Dermis microvascular lymphatic vessel endothelial cell (primary cell): ENCODE measurements at regions not wholly inside any gene's neighbourhood (a gene's known extent, or its start where the extent isn't known, plus 50 kb on each side); places are given as distances from the start of the nearest gene placed in this dataset.

Source experiments
- DNase-seq, 2 donors: peaks; one replicate each; pipeline versions ENCODE4 v3.0.0 to v3.0.0-alpha.2; 2010; ENCODE audit warnings: low read depth in 2 of 2

DNA sequence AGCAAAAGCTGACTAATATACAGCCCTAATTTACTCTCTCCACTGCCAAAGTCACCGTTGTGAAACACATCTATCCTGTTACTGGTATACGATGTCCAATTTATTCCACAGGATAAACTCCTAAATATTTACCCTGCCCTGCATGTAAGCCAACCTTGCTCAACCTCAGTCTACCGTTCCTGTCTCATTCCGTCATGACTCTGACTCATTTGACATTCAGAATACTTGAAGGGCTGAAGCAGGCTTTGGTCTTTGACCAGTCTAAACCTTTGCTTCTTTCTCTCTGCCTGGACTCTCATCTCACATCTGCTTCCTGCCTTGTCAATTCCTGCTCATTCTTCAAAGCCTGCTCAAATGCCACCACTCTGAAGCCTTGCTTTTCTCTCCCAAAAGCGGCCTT is 157.5 kb downstream of the SCP2D1 start:
- DNase-seq = no peak

DNA sequence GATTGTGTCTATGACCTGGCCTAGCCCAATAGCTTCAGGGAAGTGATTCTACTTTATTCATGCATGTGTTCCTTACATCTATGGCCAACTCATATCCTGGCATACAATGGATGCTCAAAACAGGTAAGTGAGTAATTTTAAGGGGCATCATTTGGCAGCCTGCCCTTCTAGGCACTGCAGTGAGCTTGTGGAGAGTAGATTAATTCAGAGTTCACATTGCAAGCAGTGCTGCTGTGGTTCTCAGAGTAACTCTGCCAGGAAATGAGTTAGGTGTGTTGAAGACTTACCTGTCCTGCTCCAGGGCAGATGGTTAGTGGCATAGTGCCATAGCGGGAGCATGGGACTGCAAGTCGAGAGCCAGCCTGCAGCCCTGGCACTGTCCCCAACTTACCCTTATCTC is 158.0 kb downstream of the SCP2D1 start:
- DNase-seq = no peak

DNA sequence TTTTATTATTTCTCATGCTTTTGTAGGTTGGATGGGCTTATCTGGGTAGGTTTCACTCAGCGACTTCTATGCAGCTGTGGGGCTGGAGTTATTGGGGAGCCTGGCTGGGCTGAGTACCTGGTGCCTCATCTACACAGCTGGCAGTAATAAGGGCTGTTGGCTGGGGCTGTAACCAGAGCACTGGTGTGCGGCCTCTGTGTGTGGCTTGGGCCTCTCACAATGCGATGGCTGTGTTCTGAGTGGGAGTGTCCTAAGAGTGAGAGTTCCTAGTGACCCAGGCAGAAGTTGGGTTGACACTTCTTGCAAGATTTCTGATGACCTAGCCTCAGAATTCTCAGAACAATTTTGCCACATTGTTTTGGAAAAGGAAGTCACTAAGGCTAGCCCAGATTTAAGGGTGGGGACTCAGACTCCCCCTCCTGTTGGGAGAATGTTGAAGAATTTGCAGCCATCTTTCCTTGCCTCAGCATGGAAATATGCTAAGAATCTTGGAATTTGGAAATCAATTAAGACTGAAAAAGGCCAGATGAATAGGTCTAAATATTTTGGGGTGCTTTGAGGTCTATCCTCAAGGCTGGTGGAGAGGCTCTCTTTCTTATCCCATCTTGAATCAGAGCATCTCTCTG is 158.8 kb downstream of the SCP2D1 start:
- DNase-seq = no peak

DNA sequence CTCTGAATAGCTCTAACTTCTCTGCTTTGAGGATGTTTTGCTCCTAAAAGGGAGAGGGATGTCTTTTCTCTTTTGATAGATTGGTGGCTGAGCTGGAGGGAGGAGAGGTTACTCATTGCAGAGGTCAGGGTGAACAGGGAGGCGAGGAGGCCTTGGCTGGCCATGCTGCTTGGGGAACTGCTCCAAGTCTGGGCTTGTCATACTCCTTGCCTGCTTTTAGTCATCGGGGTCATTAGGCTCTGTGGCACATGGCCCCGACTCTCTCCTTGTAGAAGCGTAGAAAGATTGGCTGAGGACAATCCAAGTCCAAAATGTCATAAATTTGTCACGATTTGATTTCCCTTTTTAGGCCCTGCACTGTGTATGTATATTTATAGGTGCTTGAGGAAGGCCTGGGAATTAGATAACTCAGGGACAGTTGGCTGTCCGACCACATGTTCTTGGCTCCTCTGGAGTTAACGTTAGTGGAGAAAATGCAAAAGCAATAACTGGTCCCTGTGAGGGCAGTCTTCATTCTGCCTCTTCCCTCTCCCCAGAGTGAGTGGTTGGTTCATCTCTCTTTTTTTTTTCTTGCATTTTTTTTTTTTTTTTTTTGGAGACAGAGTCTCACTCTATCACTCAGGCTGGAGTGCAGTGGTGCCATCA is 160.1 kb downstream of the SCP2D1 start:
- no peak for DNase-seq

DNA sequence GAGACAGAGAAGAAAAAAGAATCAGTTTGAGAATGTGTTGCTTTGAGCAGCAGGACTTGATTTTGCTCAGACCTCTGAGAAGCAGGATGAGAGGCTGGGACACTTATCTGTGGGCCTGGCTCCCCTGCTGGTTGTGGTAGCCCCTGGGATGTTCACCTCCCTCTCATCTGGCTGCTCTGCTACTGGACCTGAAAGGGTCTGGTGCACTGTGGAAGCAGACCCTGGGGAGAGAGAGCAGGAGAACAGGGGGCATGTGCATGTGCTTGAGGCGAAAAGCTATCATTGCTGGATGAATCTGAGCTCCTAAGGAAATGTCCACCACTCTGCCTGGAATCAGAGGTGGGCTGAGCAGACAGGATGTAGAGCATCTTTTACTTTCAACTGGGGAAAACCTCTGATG is 161.1 kb downstream of the SCP2D1 start:
- DNase-seq = no peak

DNA sequence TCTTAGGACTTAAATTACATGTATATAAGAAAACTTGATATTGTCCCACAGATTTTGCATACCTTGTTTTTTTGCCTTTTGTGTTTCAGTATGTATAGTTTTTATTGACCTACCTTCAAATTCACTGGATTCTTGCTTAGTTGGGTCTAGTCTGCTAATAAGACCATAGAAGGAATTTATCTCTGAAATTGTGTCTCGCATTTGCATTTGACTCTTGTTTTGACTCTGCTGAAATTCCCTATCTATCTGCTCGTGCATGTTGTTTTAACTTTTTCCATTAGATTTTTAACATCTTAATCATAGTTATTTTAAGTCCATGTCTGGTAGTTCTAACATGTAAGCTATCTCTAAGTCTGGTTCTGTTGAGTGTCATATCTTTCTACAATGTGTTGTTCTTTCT is 163.9 kb downstream of the SCP2D1 start:
- no peak for DNase-seq

DNA sequence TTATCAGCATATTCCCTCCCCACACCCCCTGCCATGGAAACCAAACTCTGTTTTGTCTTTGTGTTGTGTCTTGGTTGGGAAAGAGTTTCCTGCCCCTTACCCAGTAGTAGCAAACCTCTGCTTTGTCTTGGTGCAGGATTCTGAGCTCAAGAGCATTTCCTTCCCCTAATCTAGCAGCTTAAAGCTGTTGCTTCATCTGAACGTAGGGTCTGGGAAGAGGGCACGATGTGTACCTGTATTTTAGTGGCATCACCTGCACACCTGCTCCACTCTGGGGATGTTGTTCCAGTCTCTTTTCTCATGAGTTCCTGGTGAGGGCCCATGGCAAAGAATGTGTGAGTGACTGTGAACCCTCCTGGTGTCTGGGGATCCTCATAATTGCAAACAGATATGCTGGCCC is 164.7 kb downstream of the SCP2D1 start:
- DNase-seq = no peak

DNA sequence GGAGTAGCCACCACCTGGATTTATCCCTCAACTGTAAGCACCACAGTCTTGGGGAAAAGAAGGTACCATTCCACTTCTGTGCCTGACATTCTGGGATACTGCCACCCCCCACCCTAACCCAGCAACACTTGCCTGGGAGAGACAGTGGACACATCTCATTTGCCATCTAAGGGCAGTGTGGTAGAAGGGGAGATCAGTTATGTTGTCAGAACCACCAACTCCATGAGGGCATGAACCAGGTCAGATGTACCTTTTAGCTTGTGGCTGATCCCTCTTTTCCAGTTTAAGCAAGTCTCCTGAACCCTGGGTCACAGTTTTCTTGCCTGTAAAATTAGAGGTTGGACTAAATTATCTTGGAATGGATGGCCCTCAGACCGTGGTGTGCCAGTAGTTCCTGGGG is 165.5 kb downstream of the SCP2D1 start:
- DNase-seq = no peak

DNA sequence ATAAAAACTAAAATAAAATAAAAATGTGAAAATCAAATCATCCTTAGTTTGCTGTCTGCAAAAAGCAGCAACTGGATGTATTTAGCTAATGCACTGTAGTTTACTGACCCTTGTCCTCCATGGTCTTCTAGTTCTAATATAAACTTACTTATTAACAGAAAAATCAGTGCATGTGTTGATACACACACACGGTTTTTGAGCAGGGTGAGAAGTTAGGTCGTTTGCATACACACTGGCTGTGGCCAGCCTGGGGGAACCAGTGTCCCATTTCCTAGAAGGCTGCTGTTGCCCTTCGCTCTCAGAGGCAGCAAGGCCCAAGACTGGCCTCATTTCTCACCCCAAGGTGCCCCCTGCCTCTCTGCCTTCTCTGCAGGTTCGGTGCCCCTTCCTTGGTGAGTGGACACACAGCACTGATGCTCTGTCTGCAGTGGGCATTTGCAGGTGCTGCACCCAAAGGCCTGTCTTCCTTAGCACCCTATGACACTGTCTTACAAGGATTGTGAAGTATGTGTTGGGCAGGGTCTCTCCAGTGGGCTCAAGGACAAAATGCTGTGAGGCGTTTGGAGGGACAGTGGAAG is 168.5 kb downstream of the SCP2D1 start:
- DNase-seq = no peak

DNA sequence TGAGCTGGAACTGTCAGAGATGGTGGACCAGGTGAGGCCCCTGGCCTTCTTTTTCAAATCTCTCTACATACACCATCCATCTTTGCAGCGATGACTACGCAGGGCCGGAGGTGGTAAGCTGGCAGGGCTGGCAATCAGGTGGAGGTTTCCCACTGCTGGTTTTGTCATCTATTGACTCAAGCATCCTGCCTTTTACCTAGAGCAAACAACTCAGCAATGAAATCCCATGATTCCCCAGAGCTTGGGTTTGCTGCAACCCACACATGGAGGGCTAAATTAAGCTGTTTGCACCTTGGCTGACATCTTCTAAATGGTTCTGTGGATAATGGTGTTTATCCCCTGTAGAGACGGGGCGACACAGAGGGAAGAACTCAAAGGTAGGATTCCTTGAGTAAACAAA is 170.2 kb downstream of the SCP2D1 start:
- no peak for DNase-seq

DNA sequence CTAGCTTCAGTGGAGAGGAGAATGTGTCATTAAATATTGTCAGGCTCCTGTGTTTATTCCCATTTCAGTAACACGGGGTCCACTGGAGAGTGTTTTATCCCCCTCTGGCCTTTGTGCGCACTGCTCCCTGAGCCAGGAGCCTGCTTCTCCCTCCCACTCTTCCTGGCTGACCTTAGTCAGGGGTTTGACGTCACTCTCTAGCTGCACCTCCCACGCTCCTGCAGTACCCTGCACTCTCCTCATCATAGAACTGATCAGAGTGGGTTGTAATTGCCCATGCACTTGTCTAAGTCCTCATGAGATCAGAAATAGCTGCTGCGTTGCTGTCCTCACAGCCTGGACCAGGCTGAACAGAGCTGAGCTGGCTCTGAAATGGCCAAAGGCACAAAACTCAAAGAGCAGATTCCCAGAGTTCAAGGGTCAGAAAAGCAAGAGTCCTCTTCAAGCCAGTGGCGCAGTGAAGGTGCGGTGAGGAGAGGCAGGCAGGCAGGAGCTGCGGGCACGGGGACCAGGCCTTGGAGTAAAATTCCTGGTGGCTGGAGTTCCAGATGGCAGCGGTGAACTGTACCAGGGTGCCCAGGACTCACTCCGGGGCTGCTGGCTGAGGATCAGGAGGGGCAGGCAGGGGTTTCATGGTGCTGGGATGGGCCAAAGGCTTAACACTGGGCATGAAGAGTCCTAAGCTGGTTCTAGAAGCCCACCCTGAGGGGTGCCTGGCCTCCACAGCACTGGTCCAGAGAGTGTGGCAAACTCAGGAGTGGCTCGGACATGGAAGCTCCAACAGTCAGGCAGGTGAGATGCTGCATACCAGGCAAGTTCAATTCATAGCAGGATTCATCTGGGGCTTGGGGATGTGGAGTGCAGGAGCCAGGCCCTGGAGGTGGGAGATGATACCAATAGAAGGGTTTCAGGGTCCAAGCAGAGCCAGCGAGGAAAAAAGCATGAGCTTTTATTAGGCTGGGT is 170.9 kb downstream of the SCP2D1 start:
- no peak for DNase-seq

DNA sequence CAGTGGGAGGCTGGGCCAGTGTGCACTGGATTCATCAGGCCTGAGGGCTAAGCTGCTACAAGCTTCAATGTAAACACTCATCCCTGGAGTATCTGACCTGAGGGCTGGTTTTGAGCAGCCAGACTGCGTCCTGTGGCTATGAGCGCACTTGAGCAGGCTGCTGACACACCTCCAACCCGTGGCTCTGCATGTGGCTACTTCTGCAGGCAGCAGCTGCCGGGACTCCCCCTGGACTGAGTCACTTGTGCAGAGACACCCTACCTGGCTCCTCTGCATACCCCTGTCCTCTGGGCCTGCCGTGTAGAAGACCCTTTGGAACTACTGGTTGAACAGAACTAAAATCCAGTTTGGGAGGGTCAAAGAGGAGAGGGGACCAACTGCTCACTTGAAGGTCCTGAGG is 172.0 kb downstream of the SCP2D1 start:
- no peak for DNase-seq

DNA sequence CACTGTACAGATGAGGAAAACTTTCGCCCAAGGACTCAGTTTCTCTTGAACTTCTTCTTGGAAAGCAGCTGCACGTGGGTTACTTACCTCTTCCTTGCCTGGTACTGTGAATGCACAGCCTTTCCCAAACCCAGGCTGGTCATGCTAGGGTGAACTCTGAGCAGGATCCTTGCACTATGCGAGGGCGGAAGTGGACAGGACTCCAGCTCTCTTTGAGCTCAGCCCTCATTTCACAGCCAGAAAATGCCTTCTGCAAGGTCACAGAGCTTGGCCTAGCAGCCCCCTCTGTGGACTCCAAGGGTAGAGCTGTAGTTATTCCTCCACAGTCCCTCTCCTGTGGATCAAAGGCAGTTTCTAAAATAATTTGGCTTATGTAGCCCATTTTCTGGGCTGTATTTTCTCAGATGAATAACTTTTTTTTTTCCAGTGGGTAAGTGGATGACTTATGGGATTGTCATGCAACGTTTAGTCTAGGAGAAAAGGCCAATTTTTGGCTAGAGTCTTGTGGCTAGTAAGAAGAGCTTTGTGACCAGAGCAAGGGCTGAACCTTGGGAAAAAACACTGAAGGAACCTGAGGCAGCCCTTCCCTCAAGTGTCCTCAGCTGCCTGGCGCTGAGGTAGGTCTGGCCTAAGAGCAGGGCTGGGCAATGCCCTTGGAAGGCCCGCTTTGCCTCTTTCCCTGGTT is 172.7 kb downstream of the SCP2D1 start:
- DNase-seq = no peak

DNA sequence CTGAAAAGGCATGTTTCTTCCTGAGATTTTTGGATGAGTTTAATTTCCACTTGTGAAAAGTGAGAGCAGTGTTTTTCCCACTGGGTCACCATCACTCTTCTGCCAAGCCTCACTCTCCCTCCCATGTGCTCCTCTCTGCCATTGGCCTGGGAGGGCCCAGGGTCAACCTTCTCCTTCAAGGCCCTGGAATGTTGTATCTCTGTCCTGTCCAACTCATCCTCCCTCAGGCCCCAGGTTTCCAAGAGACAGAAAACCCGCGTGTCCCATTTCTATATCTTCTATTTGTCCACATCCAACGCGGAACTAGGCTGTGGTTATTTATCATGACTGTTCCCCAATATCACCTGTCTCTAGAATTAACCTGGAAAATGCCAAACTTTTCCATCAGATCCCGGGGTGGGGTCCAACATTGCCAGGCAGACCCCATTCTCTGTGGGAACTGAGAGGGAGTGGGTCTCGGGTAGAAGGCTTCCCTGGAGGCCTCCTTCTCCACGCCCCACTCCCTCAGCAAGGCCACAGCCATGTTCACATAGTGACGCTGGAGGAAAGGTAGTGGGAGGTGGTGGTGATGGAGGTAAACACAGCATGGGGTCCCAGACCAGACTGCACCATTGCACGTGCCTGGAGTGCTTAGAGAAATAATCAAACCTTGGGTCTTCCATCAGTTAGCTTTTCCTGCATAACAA is 173.5 kb downstream of the SCP2D1 start:
- no peak for DNase-seq

DNA sequence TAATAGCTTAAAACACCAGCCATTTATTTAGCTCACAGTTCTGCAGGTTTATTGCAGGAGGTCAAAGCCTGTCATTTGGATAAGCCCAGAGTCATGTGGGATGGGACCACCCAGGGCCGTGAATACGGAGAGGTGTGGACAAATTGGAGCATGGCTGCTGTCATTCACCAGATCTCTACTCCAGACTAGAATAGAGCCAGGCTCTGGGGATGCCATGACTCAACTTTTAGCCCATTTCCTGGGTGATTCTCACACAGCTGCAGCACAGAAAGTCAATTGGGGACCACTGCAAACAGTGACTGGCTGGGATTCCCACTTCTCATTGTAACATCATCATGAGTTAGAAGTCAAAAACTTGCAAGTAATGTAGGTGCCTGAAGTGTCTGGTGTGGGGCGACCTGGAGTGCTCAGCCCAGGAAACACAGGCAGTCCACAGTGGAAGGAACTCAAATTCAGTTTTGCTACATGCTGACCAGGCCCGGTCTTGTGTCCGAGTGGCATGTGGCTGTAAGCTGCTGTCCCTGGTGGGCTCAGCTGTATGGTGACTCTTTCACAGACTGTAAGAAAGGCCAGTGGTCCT is 174.3 kb downstream of the SCP2D1 start:
- DNase-seq = no peak

DNA sequence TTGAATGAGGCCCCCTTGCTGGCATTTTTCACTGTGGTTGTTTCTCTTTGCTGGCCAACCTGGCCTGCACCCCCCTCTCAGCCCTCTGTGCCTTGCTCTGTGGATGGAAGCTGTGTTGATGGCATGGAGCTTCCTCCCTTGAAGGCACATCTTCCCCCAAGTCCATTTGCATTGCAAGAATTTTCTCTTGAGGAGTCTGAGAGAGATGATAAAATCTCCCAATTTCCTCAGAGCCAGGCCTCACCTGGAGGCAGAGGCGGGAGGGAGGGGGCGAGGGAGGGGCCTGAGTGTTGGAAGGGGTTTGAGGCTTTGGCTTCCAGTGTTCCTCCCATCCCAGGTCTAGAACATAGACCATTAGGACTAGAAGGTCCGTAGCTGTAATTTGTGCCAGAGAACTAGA is 175.1 kb downstream of the SCP2D1 start:
- no peak for DNase-seq

DNA sequence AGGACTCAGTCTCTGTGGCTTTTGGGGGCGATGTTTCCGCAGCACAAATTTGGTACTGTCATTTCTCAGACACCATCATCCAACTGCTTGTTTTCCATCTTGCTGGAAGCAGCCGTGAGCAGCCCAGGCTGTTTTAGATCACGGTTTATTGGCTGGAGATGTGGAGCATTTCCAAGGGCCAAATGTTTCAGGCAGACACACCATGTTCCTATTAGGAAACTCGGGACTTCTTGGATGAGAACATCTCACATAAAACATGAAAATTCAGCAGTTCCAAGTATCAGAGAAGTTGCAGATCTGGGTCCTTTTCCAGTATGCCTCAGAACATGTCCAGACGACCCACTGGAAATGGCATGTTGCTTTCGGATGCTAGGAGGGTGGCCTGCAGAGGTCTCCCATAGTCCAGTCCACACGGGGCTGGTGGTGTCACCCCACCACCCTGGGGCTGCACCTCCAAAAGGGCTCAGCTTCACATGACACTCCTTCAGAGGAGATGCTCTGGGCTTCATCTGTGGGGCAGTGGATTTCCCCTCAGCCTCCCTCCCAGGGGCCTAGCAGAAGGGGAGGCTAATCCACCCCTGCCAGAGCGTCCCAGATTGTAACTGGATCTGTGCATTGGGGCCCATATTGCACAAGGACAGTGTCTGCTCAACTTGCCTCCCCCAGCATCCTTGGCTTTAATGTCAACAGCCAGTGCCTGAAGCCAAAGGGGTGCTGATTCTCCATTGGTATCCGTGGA is 176.3 kb downstream of the SCP2D1 start:
- DNase-seq = no peak

DNA sequence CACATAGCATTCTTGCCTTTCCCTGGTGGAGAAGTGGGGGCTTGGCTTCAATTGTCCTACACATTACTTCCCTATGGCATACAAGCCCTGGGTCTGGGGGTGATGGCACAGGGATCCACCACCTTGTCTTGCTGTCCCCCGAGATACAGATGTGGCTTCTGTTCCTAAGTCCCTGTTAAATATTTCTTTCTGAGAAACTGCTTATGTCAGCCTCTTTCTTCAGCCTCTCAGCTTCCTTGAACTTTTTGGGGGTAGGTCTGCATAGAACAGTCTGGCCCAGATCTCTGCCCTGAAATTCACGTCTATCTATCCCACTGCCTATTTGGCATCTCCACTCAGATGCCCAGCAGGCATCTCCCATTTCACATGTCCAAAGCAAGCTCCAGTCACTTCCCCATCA is 177.4 kb downstream of the SCP2D1 start:
- DNase-seq = no peak

DNA sequence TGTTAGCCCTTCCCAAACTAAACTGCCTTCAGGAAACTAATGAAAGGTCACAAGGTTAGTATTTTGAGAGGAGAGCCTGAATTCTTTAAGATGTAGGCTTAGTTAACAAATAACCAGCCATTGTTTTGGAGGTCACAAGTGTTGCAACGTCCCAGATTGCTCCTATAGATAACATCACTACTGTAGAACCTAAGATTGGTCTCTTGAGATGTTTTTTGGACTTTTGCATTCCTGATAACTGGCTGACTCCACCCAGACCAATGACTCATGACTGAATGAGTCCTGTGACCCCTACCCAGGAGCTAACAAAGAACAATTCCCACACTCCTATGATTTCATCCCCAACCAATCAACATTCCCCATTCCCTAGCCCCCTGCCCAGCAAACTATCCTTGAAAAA is 178.8 kb downstream of the SCP2D1 start:
- DNase-seq = no peak

DNA sequence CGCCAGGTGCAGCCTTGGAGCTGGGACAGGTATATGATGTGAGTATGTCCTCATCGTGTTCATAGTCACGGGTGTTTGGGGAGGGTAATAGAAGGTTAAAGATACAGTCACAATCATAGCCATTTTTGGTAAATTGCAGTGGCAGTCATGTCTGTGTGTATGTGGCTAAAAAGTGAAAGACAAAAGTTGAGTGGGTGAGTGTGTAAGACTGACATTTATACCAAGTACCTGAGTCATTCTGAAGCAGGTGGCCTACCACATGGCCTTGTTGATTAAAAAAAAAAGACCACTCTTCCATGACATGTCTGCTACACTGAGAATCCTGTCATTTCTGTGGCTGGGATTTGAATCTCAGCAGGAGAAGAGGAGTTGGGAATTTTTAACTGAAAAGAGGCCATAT is 181.9 kb downstream of the SCP2D1 start:
- no peak for DNase-seq
